GM18909 (cell line): ENCODE measurements at regions not wholly inside any gene's neighbourhood (a gene's known extent, or its start where the extent isn't known, plus 50 kb on each side); places are given as distances from the start of the nearest gene placed in this dataset.

Experiments used
- ATAC-seq: cut with Tn5 transposase; IDR thresholded peaks from one replicate; pipeline ENCODE4 v1.9.1; 2021; ENCODE audit warnings: mild to moderate bottlenecking; ENCODE audit not compliant: unreplicated experiment, poor library complexity

GRCh38 chr14:84527706-84528105, 1002.2 kb upstream of the FLRT2 start:
- no peak for ATAC-seq

- no peak for ATAC-seq
Measured at GRCh38 chr14:84532016-84532415, 997.9 kb upstream of the FLRT2 start.

GRCh38 chr14:84533181-84533725, 996.7 kb upstream of the FLRT2 start:
- ATAC-seq = no peak

- no peak for ATAC-seq
Measured at GRCh38 chr14:84533791-84534190, 996.2 kb upstream of the FLRT2 start.

DNA sequence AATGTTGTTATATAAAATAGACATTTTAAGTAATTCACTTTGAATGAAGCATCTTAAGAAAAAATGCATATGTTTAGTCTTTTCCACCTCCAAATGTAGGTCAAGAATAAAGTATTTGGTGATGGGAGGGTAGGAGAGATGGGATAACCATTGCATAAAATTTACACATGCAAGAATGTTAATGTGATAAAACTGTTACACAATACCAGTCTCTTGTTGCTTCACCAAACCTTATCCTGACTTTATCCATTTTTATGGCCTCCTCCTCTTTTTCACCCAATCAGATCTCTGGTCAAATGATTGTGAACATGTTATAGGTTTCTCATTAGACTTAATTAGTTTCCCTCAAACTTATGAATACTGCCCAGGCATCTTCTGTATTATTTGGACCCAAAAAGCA, 994.5 kb upstream of the FLRT2 start:
- ATAC-seq = no peak

- ATAC-seq = no peak
Measured at GRCh38 chr14:84535976-84536375, 994.0 kb upstream of the FLRT2 start.

GRCh38 chr14:84541018-84541417, 988.9 kb upstream of the FLRT2 start:
- ATAC-seq = no peak

- ATAC-seq = no peak
Measured at GRCh38 chr14:84543859-84544258, 986.1 kb upstream of the FLRT2 start.

DNA sequence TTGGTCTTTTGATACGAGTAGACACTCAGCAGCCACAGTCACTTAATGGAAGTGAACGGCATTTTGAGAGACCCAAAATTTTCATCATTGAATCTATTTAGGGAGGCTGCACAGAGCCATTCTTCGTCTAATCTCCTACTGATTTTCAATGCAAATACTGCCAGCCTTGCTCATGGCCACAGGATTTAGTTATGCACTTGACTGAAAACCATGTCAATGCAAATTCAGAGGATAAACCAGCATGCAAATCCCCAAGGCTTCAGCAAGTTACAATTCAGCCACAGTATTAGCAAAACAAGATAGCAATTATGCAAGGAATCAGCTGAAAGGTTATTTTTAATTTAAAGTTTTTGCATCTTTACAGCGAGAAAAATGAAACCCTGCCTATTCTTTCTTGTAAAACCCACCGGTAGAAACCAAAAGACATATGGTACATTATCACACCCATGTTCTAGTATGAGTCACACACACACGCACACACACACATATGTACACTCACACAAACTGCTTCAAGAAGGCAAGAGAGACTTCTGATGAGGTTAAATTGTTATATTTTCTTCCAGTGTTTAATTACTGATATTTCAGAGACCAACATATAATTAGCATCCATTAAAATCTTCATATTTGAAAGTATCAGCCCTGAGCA, 985.3 kb upstream of the FLRT2 start:
- ATAC-seq = no peak

GRCh38 chr14:84546236-84546635, 983.7 kb upstream of the FLRT2 start:
- ATAC-seq = no peak

DNA sequence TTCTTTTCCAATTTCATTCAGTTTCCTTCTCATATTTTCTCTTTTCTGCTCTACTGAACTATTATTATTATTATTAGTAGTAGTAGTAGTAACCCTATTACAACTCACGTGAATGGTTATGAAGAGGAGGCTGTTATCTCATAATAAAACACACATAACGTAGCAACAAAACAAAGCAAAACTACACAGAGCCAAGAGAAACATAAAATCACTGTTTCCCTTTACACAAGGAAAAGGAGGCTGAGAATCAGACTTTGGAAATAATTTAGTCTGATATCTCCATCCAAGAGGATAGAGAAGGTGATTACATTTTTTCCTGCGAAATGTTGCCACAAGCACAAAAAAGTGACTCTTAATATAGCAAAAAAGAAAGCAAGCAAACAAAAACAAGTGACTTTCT, 975.8 kb upstream of the FLRT2 start:
- ATAC-seq = no peak

DNA sequence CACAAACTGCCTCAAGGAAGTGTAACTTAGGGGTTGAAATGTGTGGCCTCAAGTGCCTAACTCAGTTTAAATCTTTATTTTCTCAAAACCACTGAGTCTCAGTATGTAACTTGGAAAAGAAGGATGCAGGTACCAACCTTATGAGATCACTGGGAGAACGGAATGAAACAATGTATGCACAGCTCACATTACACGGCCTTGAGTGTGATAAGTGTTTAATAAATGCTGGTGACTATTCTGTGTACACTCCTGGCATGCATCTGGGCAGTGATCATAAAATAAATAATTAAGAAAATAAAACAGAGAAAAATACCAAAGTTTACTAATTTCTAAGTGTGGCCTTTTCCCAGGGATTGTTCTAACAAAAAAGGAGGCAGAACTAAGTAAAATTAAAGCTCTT, 974.5 kb upstream of the FLRT2 start:
- no peak for ATAC-seq

- no peak for ATAC-seq
Measured at GRCh38 chr14:84566109-84566508, 963.8 kb upstream of the FLRT2 start.

DNA sequence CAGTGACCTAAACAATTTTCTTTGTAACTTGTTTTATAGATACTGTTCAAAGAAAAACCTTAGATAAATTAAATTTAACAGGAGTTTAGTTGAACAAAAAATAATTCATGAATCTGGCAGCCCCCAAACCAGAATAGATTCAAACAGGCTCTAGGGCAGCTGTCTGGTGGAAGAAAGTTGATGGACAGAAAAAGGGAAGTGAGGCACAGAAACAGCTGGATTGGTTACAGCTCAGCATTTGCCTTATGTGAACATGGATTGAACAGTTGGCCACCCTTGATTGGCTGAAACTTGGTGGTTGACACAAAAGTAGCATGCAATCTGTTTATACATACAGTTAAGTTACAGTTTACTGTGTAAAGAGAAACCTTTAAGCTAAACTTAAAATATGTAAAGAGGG, 954.3 kb upstream of the FLRT2 start:
- no peak for ATAC-seq

DNA sequence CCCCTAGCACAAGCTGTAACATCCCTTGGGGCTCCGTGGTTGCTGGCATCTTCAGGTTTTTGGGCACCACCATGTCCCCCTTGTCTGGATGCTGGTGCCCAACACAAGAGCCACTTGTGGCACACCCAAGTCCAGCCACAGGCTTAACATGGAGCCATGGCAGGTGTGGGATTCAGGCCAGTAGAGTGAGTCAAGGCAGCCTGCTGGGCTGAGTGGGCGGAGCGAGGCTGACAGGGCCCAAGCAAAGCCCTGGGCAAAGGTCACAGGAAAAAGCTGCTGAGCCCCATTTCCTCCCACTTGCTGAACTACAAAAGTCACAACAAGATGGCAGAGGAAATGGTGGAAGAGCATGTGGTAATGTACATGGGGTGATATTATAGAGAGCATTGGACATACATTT, 950.7 kb upstream of the FLRT2 start:
- no peak for ATAC-seq

DNA sequence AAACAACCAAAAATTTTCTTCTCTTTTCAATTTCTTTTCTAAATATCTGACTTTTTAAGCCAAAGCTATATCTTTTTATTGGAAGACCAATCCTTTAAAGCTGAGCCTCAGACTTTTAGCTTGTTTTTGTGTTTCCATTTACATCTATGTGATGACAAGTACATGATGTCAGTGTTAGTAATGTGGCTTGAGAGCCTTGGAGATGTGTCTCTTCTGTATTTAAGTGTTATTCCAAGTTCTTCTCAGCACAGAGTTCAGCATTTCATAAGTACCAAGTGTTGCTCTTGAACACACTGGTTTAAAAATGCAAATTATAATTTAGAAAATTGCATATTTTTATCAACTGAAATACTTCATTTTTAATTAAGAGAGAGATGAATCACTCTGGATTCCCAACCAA, 948.9 kb upstream of the FLRT2 start:
- ATAC-seq = no peak

GRCh38 chr14:84584511-84584910, 945.4 kb upstream of the FLRT2 start:
- no peak for ATAC-seq

DNA sequence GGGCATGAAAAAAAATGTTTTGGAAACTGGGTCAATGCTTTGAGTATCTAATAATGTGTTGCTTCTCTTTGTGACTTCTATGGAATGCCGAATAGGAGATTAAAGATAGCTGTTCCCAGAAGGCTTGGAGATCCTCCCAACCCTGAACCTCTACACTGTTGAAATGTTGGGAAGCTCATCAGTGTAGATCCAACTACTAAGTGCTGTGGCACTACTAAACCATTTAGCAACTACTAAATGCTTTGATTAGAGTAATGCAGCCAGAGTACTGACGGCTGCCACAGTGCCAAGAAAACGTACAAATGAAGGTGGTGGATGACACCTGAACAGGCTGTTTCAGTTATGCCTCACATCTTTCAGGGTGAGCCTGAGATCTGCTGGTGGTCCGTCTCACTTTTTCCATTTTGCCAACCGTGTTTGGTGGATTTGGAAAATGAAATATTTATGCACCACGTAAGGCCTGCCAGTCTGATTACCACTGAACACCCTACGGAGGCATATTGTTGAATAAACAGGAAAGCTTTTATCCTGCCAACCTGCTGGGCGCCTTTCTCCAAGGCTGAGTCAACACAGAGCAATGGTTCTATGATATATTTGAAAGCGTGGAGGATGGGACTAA, 938.0 kb upstream of the FLRT2 start:
- ATAC-seq = no peak

DNA sequence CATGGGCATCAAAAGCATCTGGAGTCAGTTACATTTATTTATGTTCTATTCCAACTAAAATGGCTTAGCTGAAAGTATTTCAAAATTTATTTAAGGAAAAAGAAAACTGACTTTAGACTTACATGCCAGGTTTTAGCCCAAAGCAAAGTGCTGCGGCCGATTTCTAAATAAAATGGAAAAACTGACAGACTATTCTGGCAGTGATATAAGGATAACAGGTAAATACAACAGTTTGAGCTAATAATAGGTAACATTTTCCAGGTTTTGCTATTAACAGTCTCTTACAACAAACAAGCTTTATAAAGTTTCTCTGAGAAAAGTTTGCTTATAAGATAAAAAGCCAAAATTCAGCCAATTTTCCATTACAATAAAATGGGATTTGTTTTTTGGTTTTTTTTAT, 937.2 kb upstream of the FLRT2 start:
- no peak for ATAC-seq

- ATAC-seq = no peak
Measured at GRCh38 chr14:84610086-84610485, 919.9 kb upstream of the FLRT2 start.

- no peak for ATAC-seq
Measured at GRCh38 chr14:84622357-84622756, 907.6 kb upstream of the FLRT2 start.

DNA sequence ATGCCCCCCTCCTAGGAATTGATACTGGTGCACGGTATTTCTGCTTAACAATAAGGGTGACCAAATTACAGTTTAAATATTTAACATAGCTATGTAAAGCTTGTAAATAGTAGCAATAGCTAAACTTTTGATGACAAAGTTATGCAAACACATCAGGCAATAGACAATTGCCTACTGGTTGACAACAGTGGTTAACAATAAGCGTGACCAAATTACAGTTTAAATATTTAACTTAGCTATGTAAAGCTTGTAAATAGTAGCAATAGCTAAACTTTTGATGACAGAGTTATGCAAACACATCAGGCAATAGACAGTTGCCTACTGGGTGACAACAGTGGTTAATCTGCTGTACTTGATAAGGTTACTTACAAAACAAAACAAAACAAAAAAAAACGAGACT, 886.5 kb upstream of the FLRT2 start:
- no peak for ATAC-seq
